NB4 (cell line): ENCODE measurements at regions not wholly inside any gene's neighbourhood (a gene's known extent, or its start where the extent isn't known, plus 50 kb on each side); places are given as distances from the start of the nearest gene placed in this dataset.

ENCODE experiments used
- DNase-seq: peaks from one replicate; pipeline ENCODE4 v3.0.0; 2010; ENCODE audit warnings: low read depth
- H3K4me3 ChIP-seq: one replicate; pipeline ENCODE4 v1.5.1; 2011; ENCODE audit warnings: mild to moderate bottlenecking, low read depth, low read length, moderate library complexity
- CTCF ChIP-seq: IDR thresholded peaks from one replicate; pipeline ENCODE4 v1.5.1; 2012; ENCODE audit warnings: low read depth, low read length
- MYC ChIP-seq: IDR thresholded peaks from 2 replicates; pipeline ENCODE4 v1.6.1; 2011; ENCODE audit warnings: low read depth, low read length
- POLR2A ChIP-seq: IDR thresholded peaks from 2 replicates; pipeline ENCODE4 v1.6.1; 2011; ENCODE audit warnings: mild to moderate bottlenecking; ENCODE audit not compliant: insufficient read length; ENCODE audit errors: extremely low read depth
- TF ChIP-seq, protein P1 (sequence below): IDR thresholded peaks from 2 replicates; pipeline ENCODE4 v1.6.1; 2011; ENCODE audit warnings: low read depth, low read length

- DNase-seq, result no peak
- TF ChIP-seq POLR2A (no peak), CTCF (no peak), MYC (no peak)
- TF ChIP-seq, protein P1, sequence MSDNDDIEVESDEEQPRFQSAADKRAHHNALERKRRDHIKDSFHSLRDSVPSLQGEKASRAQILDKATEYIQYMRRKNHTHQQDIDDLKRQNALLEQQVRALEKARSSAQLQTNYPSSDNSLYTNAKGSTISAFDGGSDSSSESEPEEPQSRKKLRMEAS, result no peak
- H3K4me3 ChIP-seq, result no peak overlapping the region
These were observed 208.4 kb downstream of the GASK1B start for GRCh38 chr4:157964463-157964862.

DNA sequence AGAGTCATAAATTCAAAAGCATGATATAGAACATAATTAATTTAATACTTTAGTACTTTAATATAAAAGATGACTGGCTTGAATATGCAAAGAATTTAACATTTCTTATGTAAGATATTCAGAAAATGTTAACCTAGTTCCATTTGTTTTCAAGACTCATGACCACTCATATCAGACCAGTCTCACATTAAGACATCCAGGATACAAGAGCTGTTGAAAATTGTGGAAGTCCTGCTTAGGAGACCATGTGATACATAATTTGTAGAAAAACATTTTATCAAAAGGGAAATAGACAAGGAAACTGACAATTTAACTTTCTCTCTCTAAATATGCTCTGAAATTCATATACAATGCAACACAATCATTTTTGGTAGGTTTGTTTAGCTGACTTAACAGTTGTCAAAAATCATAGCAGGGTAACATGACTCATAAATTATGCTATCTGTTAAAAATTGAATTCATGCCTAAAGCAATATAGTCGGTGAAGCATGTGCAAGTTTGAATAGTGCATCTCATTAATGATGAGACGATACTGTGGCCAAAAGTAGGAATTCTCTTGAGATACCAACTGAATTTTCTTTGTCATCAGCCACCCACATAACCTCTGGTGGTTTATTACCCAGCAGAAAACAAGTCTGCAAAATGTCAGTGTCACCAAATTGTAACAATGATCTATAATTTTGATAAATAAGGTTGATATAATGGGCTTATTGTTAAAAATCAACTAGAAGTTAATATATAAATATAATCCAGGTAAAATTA is 211.4 kb downstream of the GASK1B start:
- H3K4me3 ChIP-seq, result no peak overlapping the region
- DNase-seq, result no peak
- TF ChIP-seq MYC, result no peak
- no peak for TF ChIP-seq POLR2A
- TF ChIP-seq, protein P1, result no peak
- TF ChIP-seq CTCF, result no peak

DNA sequence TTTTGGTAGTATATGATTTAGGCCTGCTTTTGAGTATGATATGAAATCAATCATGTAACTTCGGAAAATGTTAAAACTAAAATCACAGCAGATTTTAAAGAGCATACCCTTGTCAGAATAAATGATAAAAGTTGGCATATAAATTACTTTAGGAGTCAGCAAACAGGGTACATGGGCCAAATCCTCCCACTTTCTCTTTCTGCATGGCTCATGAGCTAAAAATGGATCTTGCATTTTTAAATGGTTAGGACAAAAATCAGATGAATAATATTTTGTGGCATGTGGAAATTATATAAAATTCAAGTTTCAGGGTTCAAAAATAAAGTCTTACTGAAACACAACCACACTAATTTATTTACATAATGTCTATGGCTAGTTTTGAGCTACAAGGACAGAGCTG is 214.9 kb downstream of the GASK1B start:
- DNase-seq, result no peak
- no peak overlapping the region for H3K4me3 ChIP-seq
- no peak for TF ChIP-seq MYC
- no peak for TF ChIP-seq POLR2A
- TF ChIP-seq, protein P1, result no peak
- no peak for TF ChIP-seq CTCF

GRCh38 chr4:157942017-157942416 is 230.8 kb downstream of the GASK1B start:
- DNase-seq, result no peak
- TF ChIP-seq POLR2A, result no peak
- TF ChIP-seq, protein P1, result no peak
- no peak overlapping the region for H3K4me3 ChIP-seq

- no peak for DNase-seq
- TF ChIP-seq MYC (no peak), POLR2A (no peak), CTCF (no peak)
- TF ChIP-seq, protein P1, result no peak
These were observed 238.7 kb downstream of the GASK1B start for GRCh38 chr4:157934151-157934550.

GRCh38 chr4:157932936-157933335 is 239.9 kb downstream of the GASK1B start:
- TF ChIP-seq, protein P1, result no peak
- TF ChIP-seq POLR2A (no peak), MYC (no peak), CTCF (no peak)
- DNase-seq, result no peak
- H3K4me3 ChIP-seq, result no peak overlapping the region

More at GRCh38 chr4:157934151-157934550, 238.7 kb downstream of the GASK1B start:
- no peak overlapping the region for H3K4me3 ChIP-seq
